ENCODE measurements at regions not wholly inside any gene's neighbourhood (a gene's known extent, or its start where the extent isn't known, plus 50 kb on each side); places are given as distances from the start of the nearest gene placed in this dataset.

- 81% methylated on average over 2 of the region's 3 CpGs; no CpG with 5 or more reads in 1 of the 2 experiments for WGBS, 2 experiments (ENCODE audit: insufficient coverage in 2 of 2)
- H3K4me3 ChIP-seq (ENCODE audit: extremely low read depth, insufficient read depth, low read length, poor library complexity, severe bottlenecking), result no peak overlapping the region
Measured at GRCh38 chr1:164233149-164233548, 325.8 kb upstream of the PBX1 start.

GRCh38 chr1:164240081-164240480 lies 318.9 kb upstream of the PBX1 start:
- H3K27ac ChIP-seq (ENCODE audit: low read depth, low read length, severe bottlenecking), result no peak overlapping the region
- H3K36me3 ChIP-seq (ENCODE audit: control insufficient read depth, insufficient read depth, low read length), result no peaks in the 10 kb centered on the region
- no peak overlapping the region for H3K4me3 ChIP-seq (ENCODE audit: extremely low read depth, insufficient read depth, low read length, poor library complexity, severe bottlenecking)
- H3K4me1 ChIP-seq (ENCODE audit: control insufficient read depth, insufficient read depth, low read length, poor library complexity, severe bottlenecking), result no peaks in the 10 kb centered on the region
- 65 to 84% methylated on average over 2 to 4 of the region's 4 CpGs for WGBS, 2 experiments (ENCODE audit: insufficient coverage in 2 of 2)
- no peaks in the 10 kb centered on the region for H3K9me3 ChIP-seq (ENCODE audit: control insufficient read depth, low read length)

More at GRCh38 chr1:164233149-164233548, 325.8 kb upstream of the PBX1 start:
- Histone ChIP-seq H3K36me3 (ENCODE audit: control insufficient read depth, insufficient read depth, low read length) (no peaks in the 10 kb centered on the region), H3K27ac (ENCODE audit: low read depth, low read length, severe bottlenecking) (no peak overlapping the region), H3K9me3 (ENCODE audit: control insufficient read depth, low read length) (no peaks in the 10 kb centered on the region), H3K4me1 (ENCODE audit: control insufficient read depth, insufficient read depth, low read length, poor library complexity, severe bottlenecking) (no peaks in the 10 kb centered on the region)

- Histone ChIP-seq H3K4me1 (ENCODE audit: control insufficient read depth, insufficient read depth, low read length, poor library complexity, severe bottlenecking) (no peaks in the 10 kb centered on the region), H3K9me3 (ENCODE audit: control insufficient read depth, low read length) (no peaks in the 10 kb centered on the region), H3K27ac (ENCODE audit: low read depth, low read length, severe bottlenecking) (no peak overlapping the region), H3K4me3 (ENCODE audit: extremely low read depth, insufficient read depth, low read length, poor library complexity, severe bottlenecking) (no peak overlapping the region), H3K36me3 (ENCODE audit: control insufficient read depth, insufficient read depth, low read length) (no peaks in the 10 kb centered on the region)
Measured at GRCh38 chr1:164250365-164250764, 308.6 kb upstream of the PBX1 start.

GRCh38 chr1:164256456-164256855 lies 302.5 kb upstream of the PBX1 start:
- Histone ChIP-seq H3K4me1 (ENCODE audit: control insufficient read depth, insufficient read depth, low read length, poor library complexity, severe bottlenecking) (no peaks in the 10 kb centered on the region), H3K9me3 (ENCODE audit: control insufficient read depth, low read length) (no peaks in the 10 kb centered on the region), H3K36me3 (ENCODE audit: control insufficient read depth, insufficient read depth, low read length) (no peaks in the 10 kb centered on the region), H3K27ac (ENCODE audit: low read depth, low read length, severe bottlenecking) (no peak overlapping the region), H3K4me3 (ENCODE audit: extremely low read depth, insufficient read depth, low read length, poor library complexity, severe bottlenecking) (no peak overlapping the region)
- 88% methylated on average over 2 of the region's 3 CpGs; no CpG with 5 or more reads in 1 of the 2 experiments for WGBS, 2 experiments (ENCODE audit: insufficient coverage in 2 of 2)

GRCh38 chr1:164261691-164262240 lies 297.2 kb upstream of the PBX1 start:
- 100% methylated on average over 1 of the region's 2 CpGs; no CpG with 5 or more reads in 1 of the 2 experiments for WGBS, 2 experiments (ENCODE audit: insufficient coverage in 2 of 2)
- Histone ChIP-seq H3K9me3 (ENCODE audit: control insufficient read depth, low read length) (no peaks in the 10 kb centered on the region), H3K4me3 (ENCODE audit: extremely low read depth, insufficient read depth, low read length, poor library complexity, severe bottlenecking) (no peak overlapping the region), H3K27ac (ENCODE audit: low read depth, low read length, severe bottlenecking) (no peak overlapping the region), H3K4me1 (ENCODE audit: control insufficient read depth, insufficient read depth, low read length, poor library complexity, severe bottlenecking) (no peaks in the 10 kb centered on the region), H3K36me3 (ENCODE audit: control insufficient read depth, insufficient read depth, low read length) (no peaks in the 10 kb centered on the region)

- no peaks in the 10 kb centered on the region for H3K9me3 ChIP-seq (ENCODE audit: control insufficient read depth, low read length)
- no peak overlapping the region for H3K4me3 ChIP-seq (ENCODE audit: extremely low read depth, insufficient read depth, low read length, poor library complexity, severe bottlenecking)
- no peaks in the 10 kb centered on the region for H3K36me3 ChIP-seq (ENCODE audit: control insufficient read depth, insufficient read depth, low read length)
- H3K4me1 ChIP-seq (ENCODE audit: control insufficient read depth, insufficient read depth, low read length, poor library complexity, severe bottlenecking), result no peaks in the 10 kb centered on the region
- WGBS, 2 experiments (ENCODE audit: insufficient coverage in 2 of 2), result no CpG with 5 or more reads among the region's 3 CpGs
- no peak overlapping the region for H3K27ac ChIP-seq (ENCODE audit: low read depth, low read length, severe bottlenecking)
Measured at GRCh38 chr1:164263540-164263939, 295.4 kb upstream of the PBX1 start.

- Histone ChIP-seq H3K4me1 (ENCODE audit: control insufficient read depth, insufficient read depth, low read length, poor library complexity, severe bottlenecking) (no peaks in the 10 kb centered on the region), H3K4me3 (ENCODE audit: extremely low read depth, insufficient read depth, low read length, poor library complexity, severe bottlenecking) (no peak overlapping the region), H3K36me3 (ENCODE audit: control insufficient read depth, insufficient read depth, low read length) (no peaks in the 10 kb centered on the region), H3K27ac (ENCODE audit: low read depth, low read length, severe bottlenecking) (no peak overlapping the region), H3K9me3 (ENCODE audit: control insufficient read depth, low read length) (no peaks in the 10 kb centered on the region)
- WGBS, 2 experiments (ENCODE audit: insufficient coverage in 2 of 2), result 80 to 100% methylated on average over 1 of the region's 2 CpGs
Measured at GRCh38 chr1:164265232-164265631, 293.8 kb upstream of the PBX1 start.

- H3K9me3 ChIP-seq (ENCODE audit: control insufficient read depth, low read length), result no peaks in the 10 kb centered on the region
- no peak overlapping the region for H3K27ac ChIP-seq (ENCODE audit: low read depth, low read length, severe bottlenecking)
- no peaks in the 10 kb centered on the region for H3K36me3 ChIP-seq (ENCODE audit: control insufficient read depth, insufficient read depth, low read length)
- no peak overlapping the region for H3K4me3 ChIP-seq (ENCODE audit: extremely low read depth, insufficient read depth, low read length, poor library complexity, severe bottlenecking)
- H3K4me1 ChIP-seq (ENCODE audit: control insufficient read depth, insufficient read depth, low read length, poor library complexity, severe bottlenecking), result no peaks in the 10 kb centered on the region
Measured at GRCh38 chr1:164272156-164272555, 286.8 kb upstream of the PBX1 start.

- H3K36me3 ChIP-seq (ENCODE audit: control insufficient read depth, insufficient read depth, low read length), result no peaks in the 10 kb centered on the region
- no peaks in the 10 kb centered on the region for H3K4me1 ChIP-seq (ENCODE audit: control insufficient read depth, insufficient read depth, low read length, poor library complexity, severe bottlenecking)
- no peaks in the 10 kb centered on the region for H3K9me3 ChIP-seq (ENCODE audit: control insufficient read depth, low read length)
- H3K4me3 ChIP-seq (ENCODE audit: extremely low read depth, insufficient read depth, low read length, poor library complexity, severe bottlenecking), result no peak overlapping the region
- WGBS, 2 experiments (ENCODE audit: insufficient coverage in 2 of 2), result 91% methylated on average over 3 of the region's 7 CpGs; no CpG with 5 or more reads in 1 of the 2 experiments
- no peak overlapping the region for H3K27ac ChIP-seq (ENCODE audit: low read depth, low read length, severe bottlenecking)
Measured at GRCh38 chr1:164296172-164296571, 262.8 kb upstream of the PBX1 start.

GRCh38 chr1:164308101-164308500 lies 250.9 kb upstream of the PBX1 start:
- Histone ChIP-seq H3K9me3 (ENCODE audit: control insufficient read depth, low read length) (no peaks in the 10 kb centered on the region), H3K4me3 (ENCODE audit: extremely low read depth, insufficient read depth, low read length, poor library complexity, severe bottlenecking) (no peak overlapping the region), H3K4me1 (ENCODE audit: control insufficient read depth, insufficient read depth, low read length, poor library complexity, severe bottlenecking) (no peaks in the 10 kb centered on the region), H3K36me3 (ENCODE audit: control insufficient read depth, insufficient read depth, low read length) (no peaks in the 10 kb centered on the region), H3K27ac (ENCODE audit: low read depth, low read length, severe bottlenecking) (no peak overlapping the region)

GRCh38 chr1:164310166-164310565 lies 248.8 kb upstream of the PBX1 start:
- Histone ChIP-seq H3K27ac (ENCODE audit: low read depth, low read length, severe bottlenecking) (no peak overlapping the region), H3K36me3 (ENCODE audit: control insufficient read depth, insufficient read depth, low read length) (no peaks in the 10 kb centered on the region), H3K9me3 (ENCODE audit: control insufficient read depth, low read length) (no peaks in the 10 kb centered on the region), H3K4me1 (ENCODE audit: control insufficient read depth, insufficient read depth, low read length, poor library complexity, severe bottlenecking) (no peaks in the 10 kb centered on the region), H3K4me3 (ENCODE audit: extremely low read depth, insufficient read depth, low read length, poor library complexity, severe bottlenecking) (no peak overlapping the region)
- 70% methylated on average over 2 of the region's 3 CpGs; no CpG with 5 or more reads in 1 of the 2 experiments for WGBS, 2 experiments (ENCODE audit: insufficient coverage in 2 of 2)
